ENCODE measurements at regions not wholly inside any gene's neighbourhood (a gene's known extent, or its start where the extent isn't known, plus 50 kb on each side); places are given as distances from the start of the nearest gene placed in this dataset.

DNA sequence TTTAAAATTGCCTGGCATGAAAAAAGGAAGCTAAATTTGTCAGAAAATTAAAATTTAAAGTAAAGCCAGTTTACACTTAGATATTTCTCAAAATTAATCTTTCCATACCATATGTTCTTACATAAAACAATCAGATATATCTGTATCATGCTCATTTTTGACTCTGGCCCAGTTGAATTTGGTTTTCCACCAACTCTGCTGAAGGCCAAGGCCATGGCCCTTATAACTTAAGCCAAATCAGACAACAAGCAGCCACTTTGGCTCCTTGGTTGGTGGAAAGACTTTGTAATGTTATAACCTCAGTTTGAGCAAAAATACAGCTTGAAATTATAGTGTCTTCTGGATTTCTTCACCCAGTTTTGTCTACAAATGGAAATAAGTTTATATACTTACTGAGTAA is 97.3 kb downstream of the CENPW start:
- Histone ChIP-seq H3K27ac (ENCODE audit: insufficient read depth, low read length) (no peak overlapping the region), H3K9ac (ENCODE audit: insufficient read depth, low read length) (no peak overlapping the region), H3K4me2 (ENCODE audit: extremely low read depth, insufficient read depth, low read length) (no peak overlapping the region), H3K4me1 (ENCODE audit: control insufficient read depth, extremely low read depth, insufficient read depth, low read length) (no peaks in the 10 kb centered on the region), H3K36me3 (ENCODE audit: control insufficient read depth, insufficient read depth, low read length) (no peaks in the 10 kb centered on the region), H3K79me2 (ENCODE audit: control insufficient read depth, insufficient read depth, low read length) (no peaks in the 10 kb centered on the region), H2AFZ (ENCODE audit: low read length) (no peak overlapping the region), H3K27me3 (ENCODE audit: control insufficient read depth, insufficient read depth, low read length) (no peaks in the 10 kb centered on the region), H3K9me3 (ENCODE audit: control insufficient read depth, insufficient read depth, low read depth, low read length) (no peaks in the 10 kb centered on the region), H4K20me1 (ENCODE audit: control insufficient read depth, extremely low read depth, insufficient read depth, low read length) (no peaks in the 10 kb centered on the region), H3K4me3 (replicated peaks in 1 of 4; ENCODE audit: control extremely low read depth in 1 of 4, insufficient read depth in 1 of 4, low read depth in 3 of 4, low read length in 4 of 4) (no peak overlapping the region)
- TF ChIP-seq CTCF (conservative IDR thresholded peaks at IDR 0.05 in 1 of 2, IDR thresholded peaks at IDR 0.05 in 1 of 2; ENCODE audit: low read depth in 1 of 2, low read length in 2 of 2): no peak
- no peak for TF ChIP-seq EZH2 (IDR thresholded peaks at IDR 0.05; ENCODE audit: low read length, missing control alignments)
- DNase-seq (ENCODE audit: low read depth in 2 of 2): no peak

DNA sequence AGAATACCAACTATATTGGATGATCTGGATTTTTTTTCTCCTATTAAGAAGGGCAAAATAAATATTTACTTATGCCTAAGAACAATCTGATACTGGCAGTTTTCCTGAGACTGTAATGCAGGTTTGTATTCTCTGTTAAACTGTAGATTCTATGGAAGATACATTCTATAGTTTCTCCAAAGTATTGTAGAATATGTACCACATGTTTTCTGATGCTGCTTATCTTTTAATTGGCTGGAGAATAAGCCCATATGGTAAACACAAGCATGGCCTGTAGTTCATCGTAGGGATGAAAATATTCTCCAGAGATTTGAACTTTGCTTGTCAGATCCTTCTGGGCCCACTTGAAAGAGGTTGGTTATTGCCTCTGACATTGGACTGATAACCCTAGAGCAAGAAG is 99.1 kb downstream of the CENPW start:
- Histone ChIP-seq H2AFZ (ENCODE audit: low read length) (no peak overlapping the region), H3K9me3 (ENCODE audit: control insufficient read depth, insufficient read depth, low read depth, low read length) (no peaks in the 10 kb centered on the region), H3K4me3 (replicated peaks in 1 of 4; ENCODE audit: control extremely low read depth in 1 of 4, insufficient read depth in 1 of 4, low read depth in 3 of 4, low read length in 4 of 4) (no peak overlapping the region), H3K27ac (ENCODE audit: insufficient read depth, low read length) (no peak overlapping the region), H3K79me2 (ENCODE audit: control insufficient read depth, insufficient read depth, low read length) (no peaks in the 10 kb centered on the region), H3K9ac (ENCODE audit: insufficient read depth, low read length) (no peak overlapping the region), H3K36me3 (ENCODE audit: control insufficient read depth, insufficient read depth, low read length) (no peaks in the 10 kb centered on the region), H3K27me3 (ENCODE audit: control insufficient read depth, insufficient read depth, low read length) (no peaks in the 10 kb centered on the region), H3K4me2 (ENCODE audit: extremely low read depth, insufficient read depth, low read length) (no peak overlapping the region), H4K20me1 (ENCODE audit: control insufficient read depth, extremely low read depth, insufficient read depth, low read length) (no peaks in the 10 kb centered on the region), H3K4me1 (ENCODE audit: control insufficient read depth, extremely low read depth, insufficient read depth, low read length) (no peaks in the 10 kb centered on the region)
- TF ChIP-seq EZH2 (IDR thresholded peaks at IDR 0.05; ENCODE audit: low read length, missing control alignments) (no peak), CTCF (conservative IDR thresholded peaks at IDR 0.05 in 1 of 2, IDR thresholded peaks at IDR 0.05 in 1 of 2; ENCODE audit: low read depth in 1 of 2, low read length in 2 of 2) (no peak)
- DNase-seq (ENCODE audit: low read depth in 2 of 2): no peak

DNA sequence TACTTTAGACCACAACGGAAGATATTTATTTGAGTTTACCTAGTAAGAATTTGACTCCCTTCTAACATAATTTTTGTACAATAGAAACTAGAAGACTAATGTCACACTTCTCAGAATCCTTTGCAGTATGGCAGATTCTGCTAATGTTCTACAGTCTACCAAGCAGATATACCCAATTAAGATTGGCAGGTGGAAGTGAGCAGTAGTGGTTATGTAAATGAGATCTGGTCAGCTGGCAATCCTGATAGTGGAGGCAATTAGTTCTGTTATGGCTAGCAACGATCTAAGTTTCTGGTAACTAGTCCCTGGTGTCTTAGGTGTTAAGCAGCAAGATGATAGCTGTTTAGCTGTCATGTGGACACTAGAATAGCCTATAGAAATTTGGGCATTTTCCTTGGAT is 101.0 kb downstream of the CENPW start:
- no peak overlapping the region for H2AFZ ChIP-seq (ENCODE audit: low read length)
- H4K20me1 ChIP-seq (ENCODE audit: control insufficient read depth, extremely low read depth, insufficient read depth, low read length): no peaks in the 10 kb centered on the region
- no peaks in the 10 kb centered on the region for H3K36me3 ChIP-seq (ENCODE audit: control insufficient read depth, insufficient read depth, low read length)
- H3K4me2 ChIP-seq (ENCODE audit: extremely low read depth, insufficient read depth, low read length): no peak overlapping the region
- H3K4me3 ChIP-seq (replicated peaks in 1 of 4; ENCODE audit: control extremely low read depth in 1 of 4, insufficient read depth in 1 of 4, low read depth in 3 of 4, low read length in 4 of 4): no peak overlapping the region
- no peaks in the 10 kb centered on the region for H3K27me3 ChIP-seq (ENCODE audit: control insufficient read depth, insufficient read depth, low read length)
- no peak for TF ChIP-seq EZH2 (IDR thresholded peaks at IDR 0.05; ENCODE audit: low read length, missing control alignments)
- no peak for TF ChIP-seq CTCF (conservative IDR thresholded peaks at IDR 0.05 in 1 of 2, IDR thresholded peaks at IDR 0.05 in 1 of 2; ENCODE audit: low read depth in 1 of 2, low read length in 2 of 2)
- H3K4me1 ChIP-seq (ENCODE audit: control insufficient read depth, extremely low read depth, insufficient read depth, low read length): no peaks in the 10 kb centered on the region
- DNase-seq (ENCODE audit: low read depth in 2 of 2): no peak
- H3K79me2 ChIP-seq (ENCODE audit: control insufficient read depth, insufficient read depth, low read length): no peaks in the 10 kb centered on the region
- no peak overlapping the region for H3K27ac ChIP-seq (ENCODE audit: insufficient read depth, low read length)
- no peaks in the 10 kb centered on the region for H3K9me3 ChIP-seq (ENCODE audit: control insufficient read depth, insufficient read depth, low read depth, low read length)
- H3K9ac ChIP-seq (ENCODE audit: insufficient read depth, low read length): no peak overlapping the region
